HCT116 (cell line): ENCODE measurements at regions not wholly inside any gene's neighbourhood (a gene's known extent, or its start where the extent isn't known, plus 50 kb on each side); places are given as distances from the start of the nearest gene placed in this dataset.

ENCODE experiments used
- ATAC-seq: fragments of 200-7000 bp; cut with Tn5 transposase; 2 replicates; pipeline ENCODE4 v1.9.1; 2020; ENCODE audit warnings: mild to moderate bottlenecking, moderate library complexity
- BruUV-seq: library from RNA; stranded (reverse); fragments of 400-500 nt; replicated peaks from 2 replicates; lab custom pipeline; 2021; lab: Mats Ljungman, UMichigan
- CTCF ChIA-PET: fragments of 300-600 bp; sonication (Branson Sonifier 250); formaldehyde crosslinking; loops from one replicate; lab custom pipeline; 2021; ENCODE audit warnings: antibody characterized with exemption; lab: Charles Lee
- POLR2A ChIA-PET: fragments of 300-600, 350-600 bp; sonication (Branson Sonifier 250); formaldehyde crosslinking; loops from one replicate; lab custom pipeline; 2021; ENCODE audit warnings: antibody characterized with exemption; lab: Charles Lee
- RAD21 ChIA-PET, 2 experiments: fragments of 300-600 bp; sonication (Branson Sonifier 250); formaldehyde crosslinking; loops; one replicate each; lab custom pipeline; 2023; ENCODE audit warnings: low total read pairs in 2 of 2; ENCODE audit not compliant: uncharacterized antibody in 2 of 2, unreplicated experiment in 2 of 2, low non-redundant PET in 1 of 2; lab: Charles Lee
- DNase-seq: peaks from one replicate; pipeline ENCODE4 v3.0.0-alpha.2; 2010; ENCODE audit warnings: low read depth, low spot score
- H2AFZ ChIP-seq: fragments of 200-600 bp; shearing (Covaris generic), sonication (generic); 2 replicates; pipeline ENCODE4 v1.6.1; 2017; ENCODE audit warnings: low read depth, mixed run types, mixed read lengths, antibody characterized with exemption, low read length; ENCODE audit not compliant: poor library complexity, severe bottlenecking
- H3K27ac ChIP-seq: 2 replicates; pipeline ENCODE4 v1.5.1; 2012; ENCODE audit warnings: low read depth, low read length
- H3K27me3 ChIP-seq: fragments of 200-600 bp; sonication (generic); 2 replicates; pipeline ENCODE4 v1.6.1; 2016; ENCODE audit warnings: mixed run types, low read length, mixed read lengths; ENCODE audit not compliant: insufficient read depth
- H3K36me3 ChIP-seq, 2 experiments: fragments of 200-500 bp in 1 of 2; fragments of 200-600 bp in 1 of 2; sonication (Bioruptor generic) in 1 of 2; sonication (generic) in 1 of 2; 2 replicates each; pipeline versions ENCODE4 v1.5.1 to v1.6.1; 2014 to 2016; ENCODE audit warnings: low read length in 2 of 2, inconsistent platforms in 1 of 2, mixed read lengths in 1 of 2, mixed run types in 1 of 2; ENCODE audit not compliant: insufficient read depth in 2 of 2, control insufficient read depth in 1 of 2
- H3K4me1 ChIP-seq, 2 experiments: fragments of 200-600 bp in 1 of 2; sonication (generic) in 1 of 2; 2 replicates each; pipeline versions ENCODE4 v1.5.1 to v1.6.1; 2012 to 2017; ENCODE audit warnings: low read length in 2 of 2, inconsistent platforms in 1 of 2, mild to moderate bottlenecking in 1 of 2, mixed read lengths in 1 of 2, mixed run types in 1 of 2, moderate library complexity in 1 of 2; ENCODE audit not compliant: insufficient read depth in 2 of 2, control insufficient read depth in 1 of 2
- H3K4me2 ChIP-seq: fragments of 200-600 bp; sonication (generic); 2 replicates; pipeline ENCODE4 v1.6.1; 2017; ENCODE audit warnings: mixed run types, low read length, mixed read lengths
- H3K4me3 ChIP-seq, 2 experiments: fragments of 200-600 bp in 1 of 2; sonication (generic) in 1 of 2; replicated peaks in 1 of 2; 2 replicates each; pipeline ENCODE4 v1.5.1; 2011 to 2016; ENCODE audit warnings: low read length in 2 of 2, control low read depth in 1 of 2, low read depth in 1 of 2, mild to moderate bottlenecking in 1 of 2, mixed read lengths in 1 of 2, mixed run types in 1 of 2
- H3K79me2 ChIP-seq: fragments of 200-600 bp; sonication (generic); 2 replicates; pipeline ENCODE4 v1.6.1; 2017; ENCODE audit warnings: mild to moderate bottlenecking, mixed run types, low read length, moderate library complexity, mixed read lengths; ENCODE audit not compliant: insufficient read depth
- H3K9ac ChIP-seq: fragments of 200-600 bp; sonication (generic); 2 replicates; pipeline ENCODE4 v1.6.1; 2016; ENCODE audit warnings: low read length, mixed read lengths
- H3K9me2 ChIP-seq: fragments of 200-600 bp; sonication (generic), shearing (Covaris generic); 2 replicates; pipeline ENCODE4 v1.6.1; 2017; ENCODE audit warnings: mixed run types, mild to moderate bottlenecking, moderate library complexity; ENCODE audit not compliant: insufficient read depth
- H3K9me3 ChIP-seq, 2 experiments: fragments of 200-500 bp in 1 of 2; fragments of 200-600 bp in 1 of 2; sonication (Bioruptor generic) in 1 of 2; sonication (generic) in 1 of 2; 2 replicates each; pipeline ENCODE4 v1.6.1; 2014 to 2017; ENCODE audit warnings: low read length in 2 of 2, mixed read lengths in 2 of 2, inconsistent platforms in 1 of 2, low read depth in 1 of 2, mild to moderate bottlenecking in 1 of 2, mixed run types in 1 of 2, moderate library complexity in 1 of 2; ENCODE audit not compliant: control insufficient read depth in 1 of 2, insufficient read depth in 1 of 2
- H4K20me1 ChIP-seq: fragments of 200-600 bp; sonication (generic), shearing (Covaris generic); 2 replicates; pipeline ENCODE4 v1.6.1; 2017; ENCODE audit warnings: mixed run types, mild to moderate bottlenecking, moderate library complexity; ENCODE audit not compliant: insufficient read depth
- EGR1 ChIP-seq: IDR thresholded peaks from 2 replicates; pipeline ENCODE4 v1.6.1; 2012; ENCODE audit warnings: low read depth
- ELF1 ChIP-seq: IDR thresholded peaks from 2 replicates; pipeline ENCODE4 v1.6.1; 2012; ENCODE audit warnings: low read depth, borderline replicate concordance
- EZH2 ChIP-seq: fragments of 200-600 bp; sonication (generic); IDR thresholded peaks from 2 replicates; pipeline ENCODE4 v1.6.1; 2017; ENCODE audit warnings: antibody characterized with exemption, mixed run types
- EZH2phosphoT487 ChIP-seq: fragments of 200-600 bp; IDR thresholded peaks from 2 replicates; pipeline ENCODE4 v1.6.1; 2018; ENCODE audit warnings: antibody characterized with exemption, borderline replicate concordance
- FOSL1 ChIP-seq: IDR thresholded peaks from 2 replicates; pipeline ENCODE4 v1.6.1; 2012; ENCODE audit warnings: low read depth
- JUND ChIP-seq: IDR thresholded peaks from 2 replicates; pipeline ENCODE4 v1.6.1; 2012
- POLR2AphosphoS5 ChIP-seq: IDR thresholded peaks from 2 replicates; pipeline ENCODE4 v1.6.1; 2011; ENCODE audit warnings: mild to moderate bottlenecking, low read depth, low read length, moderate library complexity
- SIN3A ChIP-seq: IDR thresholded peaks from 2 replicates; pipeline ENCODE4 v1.6.1; 2012; ENCODE audit warnings: low read depth
- SP1 ChIP-seq: IDR thresholded peaks from 2 replicates; pipeline ENCODE4 v1.6.1; 2012; ENCODE audit warnings: low read depth
- TCF7L2 ChIP-seq: IDR thresholded peaks from 2 replicates; pipeline ENCODE4 v1.7.0; 2011; ENCODE audit warnings: borderline replicate concordance, inconsistent platforms; ENCODE audit not compliant: insufficient read depth, insufficient read length; ENCODE audit errors: extremely low read depth
- ZFX ChIP-seq: fragments of 450-650 bp; IDR thresholded peaks from 2 replicates; pipeline ENCODE4 v1.6.1; 2017
- ZNF274 ChIP-seq: fragments of 200-500 bp; sonication (Bioruptor generic); IDR thresholded peaks from 2 replicates; pipeline ENCODE4 v1.6.1; 2014; ENCODE audit warnings: mild to moderate bottlenecking, low read depth, low read length, inconsistent platforms
- intact Hi-C: fragments of 100-400 bp; cut with micrococcal nuclease; formaldehyde crosslinking; loops from 2 replicates; pipeline ENCODE4 v1.10.0; 2022
- TF ChIP-seq, protein P1 (sequence below): IDR thresholded peaks from 2 replicates; pipeline ENCODE4 v1.6.1; 2012
- TF ChIP-seq, protein P2 (sequence below): IDR thresholded peaks from 2 replicates; pipeline ENCODE4 v1.6.1; 2011; ENCODE audit warnings: mild to moderate bottlenecking, low read length, moderate library complexity; ENCODE audit not compliant: insufficient replicate concordance; ENCODE audit errors: extremely low read depth
- TF ChIP-seq, protein P3 (sequence below): IDR thresholded peaks from 2 replicates; pipeline ENCODE4 v1.6.1; 2012

DNA sequence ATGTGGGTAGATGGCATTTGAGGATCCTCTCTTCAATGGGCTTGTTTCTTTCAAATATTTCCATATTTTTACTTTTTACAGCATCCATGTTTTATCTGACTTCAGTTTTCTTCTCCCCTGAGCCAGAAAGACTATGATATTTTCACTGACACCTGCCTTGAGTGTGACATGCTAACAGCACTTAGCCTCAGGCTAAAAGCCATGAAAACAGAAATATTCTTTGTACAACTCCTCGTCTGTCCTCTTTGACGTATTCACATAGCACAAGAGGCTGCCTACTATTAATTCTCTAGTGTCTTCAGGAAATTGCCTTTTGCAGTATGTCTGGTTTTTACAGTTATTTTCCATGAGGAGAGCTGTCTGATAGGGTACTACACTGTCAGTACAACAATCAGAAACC is 215.0 kb downstream of the MAD2L1 start:
- no peaks in the 10 kb centered on the region for H3K9me3 ChIP-seq
- H3K9me2 ChIP-seq = no peaks in the 10 kb centered on the region
- H4K20me1 ChIP-seq = no peaks in the 10 kb centered on the region
- no peak for TF ChIP-seq EGR1
- TF ChIP-seq, protein P1, sequence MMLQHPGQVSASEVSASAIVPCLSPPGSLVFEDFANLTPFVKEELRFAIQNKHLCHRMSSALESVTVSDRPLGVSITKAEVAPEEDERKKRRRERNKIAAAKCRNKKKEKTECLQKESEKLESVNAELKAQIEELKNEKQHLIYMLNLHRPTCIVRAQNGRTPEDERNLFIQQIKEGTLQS = no peak
- ATAC-seq (no peak), DNase-seq (no peak)
- H3K27me3 ChIP-seq = no peaks in the 10 kb centered on the region
- no peak overlapping the region for H3K27ac ChIP-seq
- intact Hi-C loops = no loop called here
- no peak overlapping the region for H3K4me3 ChIP-seq
- no peaks in the 10 kb centered on the region for H3K79me2 ChIP-seq
- no peaks in the 10 kb centered on the region for H3K36me3 ChIP-seq
- ChIA-PET RAD21 (no interaction called here), POLR2A (no interaction called here), CTCF (no interaction called here)
- no peak overlapping the region for H3K9ac ChIP-seq
- no TSS peak for BruUV-seq
- no peak overlapping the region for H2AFZ ChIP-seq
- no peaks in the 10 kb centered on the region for H3K4me1 ChIP-seq
- no peak overlapping the region for H3K4me2 ChIP-seq

DNA sequence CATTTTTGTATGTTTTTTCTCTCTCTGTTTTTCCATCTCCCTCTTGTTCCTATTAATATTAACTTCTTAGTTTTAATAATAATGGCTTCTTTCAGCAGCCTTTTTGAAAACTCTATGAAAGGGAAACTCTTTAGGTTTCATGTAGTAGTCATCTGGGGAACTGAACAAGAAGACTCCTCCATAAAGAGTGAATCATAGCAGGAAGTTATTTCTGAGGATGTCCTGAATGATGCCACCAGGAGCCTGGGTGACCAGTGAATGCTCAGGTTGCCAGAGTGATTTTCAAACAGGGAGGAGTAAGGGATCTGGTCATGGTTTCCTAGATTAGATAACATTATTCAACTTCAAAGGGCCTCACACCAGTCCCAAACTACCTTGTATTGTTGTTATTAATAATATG is 212.8 kb upstream of the PDE5A start:
- no peaks in the 10 kb centered on the region for H3K9me3 ChIP-seq
- POLR2A ChIA-PET = no interaction called here
- no peaks in the 10 kb centered on the region for H3K4me1 ChIP-seq
- no peaks in the 10 kb centered on the region for H3K27me3 ChIP-seq
- H3K4me3 ChIP-seq = no peak overlapping the region
- no peak overlapping the region for H3K9ac ChIP-seq
- CTCF ChIA-PET = no interaction called here
- no TSS peak for BruUV-seq
- H3K36me3 ChIP-seq = no peaks in the 10 kb centered on the region
- H3K9me2 ChIP-seq = no peaks in the 10 kb centered on the region
- ATAC-seq (no peak), DNase-seq (no peak)
- H3K27ac ChIP-seq = no peak overlapping the region
- no peak overlapping the region for H3K4me2 ChIP-seq
- no peaks in the 10 kb centered on the region for H3K79me2 ChIP-seq
- RAD21 ChIA-PET = no interaction called here
- TF ChIP-seq JUND (no peak), POLR2AphosphoS5 (no peak), SIN3A (no peak), TCF7L2 (no peak), ELF1 (no peak), FOSL1 (no peak), SP1 (no peak), ZNF274 (no peak), ZFX (no peak), EZH2phosphoT487 (no peak), EZH2 (no peak)
- TF ChIP-seq, protein P1 = no peak
- TF ChIP-seq, protein P2, sequence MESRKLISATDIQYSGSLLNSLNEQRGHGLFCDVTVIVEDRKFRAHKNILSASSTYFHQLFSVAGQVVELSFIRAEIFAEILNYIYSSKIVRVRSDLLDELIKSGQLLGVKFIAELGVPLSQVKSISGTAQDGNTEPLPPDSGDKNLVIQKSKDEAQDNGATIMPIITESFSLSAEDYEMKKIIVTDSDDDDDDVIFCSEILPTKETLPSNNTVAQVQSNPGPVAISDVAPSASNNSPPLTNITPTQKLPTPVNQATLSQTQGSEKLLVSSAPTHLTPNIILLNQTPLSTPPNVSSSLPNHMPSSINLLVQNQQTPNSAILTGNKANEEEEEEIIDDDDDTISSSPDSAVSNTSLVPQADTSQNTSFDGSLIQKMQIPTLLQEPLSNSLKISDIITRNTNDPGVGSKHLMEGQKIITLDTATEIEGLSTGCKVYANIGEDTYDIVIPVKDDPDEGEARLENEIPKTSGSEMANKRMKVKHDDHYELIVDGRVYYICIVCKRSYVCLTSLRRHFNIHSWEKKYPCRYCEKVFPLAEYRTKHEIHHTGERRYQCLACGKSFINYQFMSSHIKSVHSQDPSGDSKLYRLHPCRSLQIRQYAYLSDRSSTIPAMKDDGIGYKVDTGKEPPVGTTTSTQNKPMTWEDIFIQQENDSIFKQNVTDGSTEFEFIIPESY = no peak
- TF ChIP-seq, protein P3, sequence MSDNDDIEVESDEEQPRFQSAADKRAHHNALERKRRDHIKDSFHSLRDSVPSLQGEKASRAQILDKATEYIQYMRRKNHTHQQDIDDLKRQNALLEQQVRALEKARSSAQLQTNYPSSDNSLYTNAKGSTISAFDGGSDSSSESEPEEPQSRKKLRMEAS = no peak
- H4K20me1 ChIP-seq = no peaks in the 10 kb centered on the region
- intact Hi-C loops = no loop called here
- no peak overlapping the region for H2AFZ ChIP-seq
